ENCODE measurements at regions not wholly inside any gene's neighbourhood (a gene's known extent, or its start where the extent isn't known, plus 50 kb on each side); places are given as distances from the start of the nearest gene placed in this dataset.

DNA sequence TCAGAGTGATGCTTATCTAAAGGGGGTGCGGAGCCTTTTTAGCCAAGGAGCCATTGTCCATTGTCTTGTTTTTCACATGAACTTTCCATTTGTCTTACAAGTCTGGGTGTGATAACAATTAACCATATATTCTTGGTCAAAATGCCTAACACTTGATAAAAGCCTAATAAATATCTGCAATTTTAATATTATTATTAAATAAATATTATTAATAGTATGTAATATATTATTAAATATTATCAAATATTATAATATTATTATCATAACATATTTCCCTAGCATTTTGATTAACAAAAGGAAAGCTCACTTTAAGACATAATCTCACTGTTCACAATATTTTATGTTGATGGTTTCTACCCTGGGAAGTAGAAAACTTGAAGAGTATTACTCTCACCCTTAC is 1143.6 kb upstream of the GYPC start:
- H3K4me3 ChIP-seq (ENCODE audit: low read length in 3 of 3), result no peak overlapping the region
- H3K9me3 ChIP-seq (ENCODE audit: control insufficient read depth in 3 of 3, low read length in 3 of 3), result no peaks in the 10 kb centered on the region
- no peak overlapping the region for H3K27ac ChIP-seq (ENCODE audit: low read depth, low read length)

DNA sequence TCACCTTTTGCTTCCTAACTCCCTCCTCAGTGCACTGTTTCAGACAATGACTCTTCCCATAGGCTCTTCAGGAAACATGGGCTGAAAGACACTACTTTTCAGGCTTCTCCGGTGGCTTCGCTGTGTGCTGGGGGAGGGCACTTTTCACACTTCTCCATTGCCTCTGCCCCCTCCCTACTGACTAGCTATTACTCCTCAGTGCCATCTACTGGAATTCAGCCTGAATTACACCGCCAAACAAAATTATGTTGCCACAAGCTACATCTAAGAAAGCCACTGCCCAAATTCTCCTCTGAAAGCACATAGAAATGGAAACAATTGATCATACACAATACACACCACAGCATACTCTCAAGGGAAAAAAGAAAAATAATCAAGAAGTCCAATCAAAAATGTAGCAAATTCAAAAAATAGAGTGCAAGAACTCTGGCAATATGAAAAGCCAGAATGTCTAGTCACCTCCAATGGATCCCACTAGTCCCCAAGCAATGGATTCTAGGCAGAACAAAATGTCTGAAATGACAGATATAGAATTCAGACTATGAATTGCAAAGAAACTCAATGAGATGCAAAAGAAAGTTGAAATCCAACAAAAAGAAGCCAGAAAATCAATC is 1139.4 kb upstream of the GYPC start:
- H3K4me3 ChIP-seq (ENCODE audit: low read length in 3 of 3), result no peak overlapping the region
- H3K27ac ChIP-seq (ENCODE audit: low read depth, low read length), result no peak overlapping the region
- H3K4me1 ChIP-seq (ENCODE audit: control insufficient read depth in 3 of 3, insufficient read depth in 3 of 3, low read length in 3 of 3), result no peaks in the 10 kb centered on the region
- no peaks in the 10 kb centered on the region for H3K27me3 ChIP-seq (ENCODE audit: control insufficient read depth in 3 of 3, insufficient read depth in 3 of 3, low read length in 3 of 3)
- H3K36me3 ChIP-seq (ENCODE audit: control insufficient read depth in 3 of 3, insufficient read depth in 3 of 3, low read length in 3 of 3), result no peaks in the 10 kb centered on the region
- H3K9ac ChIP-seq (ENCODE audit: low read depth in 1 of 3, low read length in 3 of 3), result no peak overlapping the region
- H3K9me3 ChIP-seq (ENCODE audit: control insufficient read depth in 3 of 3, low read length in 3 of 3), result no peaks in the 10 kb centered on the region

More for the DNA sequence above, 1143.6 kb upstream of the GYPC start:
- H3K36me3 ChIP-seq (ENCODE audit: control insufficient read depth in 3 of 3, insufficient read depth in 3 of 3, low read length in 3 of 3), result no peaks in the 10 kb centered on the region
- H3K4me1 ChIP-seq (ENCODE audit: control insufficient read depth in 3 of 3, insufficient read depth in 3 of 3, low read length in 3 of 3), result no peaks in the 10 kb centered on the region
- no peak overlapping the region for H3K9ac ChIP-seq (ENCODE audit: low read depth in 1 of 3, low read length in 3 of 3)
- no peaks in the 10 kb centered on the region for H3K27me3 ChIP-seq (ENCODE audit: control insufficient read depth in 3 of 3, insufficient read depth in 3 of 3, low read length in 3 of 3)

DNA sequence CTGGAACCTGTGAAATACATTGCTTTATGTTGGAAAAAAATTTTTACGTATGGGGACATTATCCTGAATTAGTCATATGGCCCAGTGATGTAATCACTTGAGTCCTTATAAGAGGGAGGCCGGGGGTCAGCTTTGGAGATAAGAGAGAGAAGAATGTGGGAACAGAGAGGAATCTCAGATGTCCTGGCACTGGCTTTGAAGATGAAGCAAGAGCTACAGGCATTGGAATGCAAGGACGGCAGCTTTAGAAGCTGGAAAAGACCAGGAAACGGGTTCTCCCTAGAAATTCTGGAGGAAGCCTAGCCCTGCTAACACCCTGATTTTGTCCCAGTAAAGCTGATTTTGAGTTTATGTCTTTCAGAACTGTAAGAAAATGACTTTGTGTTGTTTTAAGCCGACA is 1129.9 kb upstream of the GYPC start:
- Histone ChIP-seq H3K4me3 (ENCODE audit: low read length in 3 of 3) (no peak overlapping the region), H3K27me3 (ENCODE audit: control insufficient read depth in 3 of 3, insufficient read depth in 3 of 3, low read length in 3 of 3) (no peaks in the 10 kb centered on the region), H3K9ac (ENCODE audit: low read depth in 1 of 3, low read length in 3 of 3) (no peak overlapping the region), H3K27ac (ENCODE audit: low read depth, low read length) (no peak overlapping the region), H3K4me1 (ENCODE audit: control insufficient read depth in 3 of 3, insufficient read depth in 3 of 3, low read length in 3 of 3) (no peaks in the 10 kb centered on the region), H3K36me3 (ENCODE audit: control insufficient read depth in 3 of 3, insufficient read depth in 3 of 3, low read length in 3 of 3) (no peaks in the 10 kb centered on the region), H3K9me3 (ENCODE audit: control insufficient read depth in 3 of 3, low read length in 3 of 3) (no peaks in the 10 kb centered on the region)

DNA sequence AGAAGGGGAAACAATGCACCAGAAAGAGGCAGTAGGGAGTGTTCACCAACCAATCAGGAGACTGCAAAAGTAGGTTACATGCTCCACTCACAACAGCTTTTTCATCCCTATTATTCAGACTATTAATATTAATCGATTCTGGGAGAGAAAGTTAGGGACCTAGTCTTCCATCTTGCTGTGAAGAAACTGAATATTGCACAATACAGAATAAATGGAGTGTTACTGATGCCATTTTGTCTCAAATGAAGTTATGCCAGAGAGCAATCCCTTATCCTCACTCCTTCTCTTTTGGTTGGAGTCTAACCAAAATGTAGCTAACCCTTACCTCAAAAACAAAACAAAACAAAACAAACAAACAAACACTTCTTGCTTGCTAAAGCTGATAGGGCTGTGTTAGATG is 1120.9 kb upstream of the GYPC start:
- Histone ChIP-seq H3K27ac (ENCODE audit: low read depth, low read length) (no peak overlapping the region), H3K4me3 (ENCODE audit: low read length in 3 of 3) (no peak overlapping the region), H3K36me3 (ENCODE audit: control insufficient read depth in 3 of 3, insufficient read depth in 3 of 3, low read length in 3 of 3) (no peaks in the 10 kb centered on the region)

DNA sequence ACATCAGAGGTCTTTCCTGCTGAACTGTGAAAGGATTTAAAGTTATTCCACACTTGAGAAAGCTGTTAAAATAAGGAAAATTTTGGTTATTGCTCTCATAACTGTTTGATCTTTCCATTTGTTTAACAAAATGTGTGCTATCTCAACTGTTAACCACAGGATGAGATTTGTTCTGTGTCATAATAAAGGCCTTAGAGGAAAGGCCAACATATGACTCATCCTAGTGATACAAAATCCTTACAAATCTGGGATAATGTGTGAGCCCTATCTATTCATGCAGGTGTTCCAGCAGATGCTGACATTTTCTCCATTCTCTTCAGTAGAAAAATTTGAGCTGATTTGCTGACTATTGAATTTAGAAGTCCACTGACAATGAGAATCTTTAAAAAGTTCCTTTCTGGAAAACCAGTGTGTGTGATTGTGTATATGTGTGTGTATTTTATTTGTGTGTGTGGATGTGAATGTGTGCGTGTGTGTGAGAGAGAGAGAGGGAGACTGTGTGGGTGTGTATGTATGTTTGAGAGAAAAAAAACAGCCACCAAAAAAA is 1111.9 kb upstream of the GYPC start:
- Histone ChIP-seq H3K9me3 (ENCODE audit: control insufficient read depth in 3 of 3, low read length in 3 of 3) (no peaks in the 10 kb centered on the region), H3K27ac (ENCODE audit: low read depth, low read length) (no peak overlapping the region), H3K4me1 (ENCODE audit: control insufficient read depth in 3 of 3, insufficient read depth in 3 of 3, low read length in 3 of 3) (no peaks in the 10 kb centered on the region), H3K36me3 (ENCODE audit: control insufficient read depth in 3 of 3, insufficient read depth in 3 of 3, low read length in 3 of 3) (no peaks in the 10 kb centered on the region), H3K4me3 (ENCODE audit: low read length in 3 of 3) (no peak overlapping the region), H3K9ac (ENCODE audit: low read depth in 1 of 3, low read length in 3 of 3) (no peak overlapping the region), H3K27me3 (ENCODE audit: control insufficient read depth in 3 of 3, insufficient read depth in 3 of 3, low read length in 3 of 3) (no peaks in the 10 kb centered on the region)

More for the DNA sequence above, 1120.9 kb upstream of the GYPC start:
- Histone ChIP-seq H3K9me3 (ENCODE audit: control insufficient read depth in 3 of 3, low read length in 3 of 3) (no peaks in the 10 kb centered on the region), H3K9ac (ENCODE audit: low read depth in 1 of 3, low read length in 3 of 3) (no peak overlapping the region), H3K27me3 (ENCODE audit: control insufficient read depth in 3 of 3, insufficient read depth in 3 of 3, low read length in 3 of 3) (no peaks in the 10 kb centered on the region), H3K4me1 (ENCODE audit: control insufficient read depth in 3 of 3, insufficient read depth in 3 of 3, low read length in 3 of 3) (no peaks in the 10 kb centered on the region)

DNA sequence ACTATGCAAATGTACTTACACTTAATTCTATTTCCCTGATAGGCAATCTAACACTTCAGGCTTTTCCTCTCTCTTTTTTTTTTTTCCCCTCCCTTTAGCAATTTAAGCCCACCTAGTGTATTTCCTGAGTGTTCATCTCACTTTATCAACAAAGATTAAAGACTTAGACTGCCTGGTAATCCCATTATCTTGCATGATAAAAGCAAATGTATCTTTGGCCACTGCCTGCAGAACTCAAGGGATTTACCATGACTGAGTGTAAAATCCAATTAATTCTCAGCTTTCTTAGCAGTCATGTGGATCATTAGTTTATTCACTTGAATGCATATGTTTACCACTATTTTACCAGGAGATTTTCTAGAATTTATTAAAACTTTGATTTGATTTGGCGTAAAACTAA is 1102.2 kb upstream of the GYPC start:
- H3K9me3 ChIP-seq (ENCODE audit: control insufficient read depth in 3 of 3, low read length in 3 of 3), result no peaks in the 10 kb centered on the region
- no peak overlapping the region for H3K27ac ChIP-seq (ENCODE audit: low read depth, low read length)
- no peaks in the 10 kb centered on the region for H3K4me1 ChIP-seq (ENCODE audit: control insufficient read depth in 3 of 3, insufficient read depth in 3 of 3, low read length in 3 of 3)
- no peaks in the 10 kb centered on the region for H3K36me3 ChIP-seq (ENCODE audit: control insufficient read depth in 3 of 3, insufficient read depth in 3 of 3, low read length in 3 of 3)
- no peaks in the 10 kb centered on the region for H3K27me3 ChIP-seq (ENCODE audit: control insufficient read depth in 3 of 3, insufficient read depth in 3 of 3, low read length in 3 of 3)
- no peak overlapping the region for H3K9ac ChIP-seq (ENCODE audit: low read depth in 1 of 3, low read length in 3 of 3)
- no peak overlapping the region for H3K4me3 ChIP-seq (ENCODE audit: low read length in 3 of 3)

DNA sequence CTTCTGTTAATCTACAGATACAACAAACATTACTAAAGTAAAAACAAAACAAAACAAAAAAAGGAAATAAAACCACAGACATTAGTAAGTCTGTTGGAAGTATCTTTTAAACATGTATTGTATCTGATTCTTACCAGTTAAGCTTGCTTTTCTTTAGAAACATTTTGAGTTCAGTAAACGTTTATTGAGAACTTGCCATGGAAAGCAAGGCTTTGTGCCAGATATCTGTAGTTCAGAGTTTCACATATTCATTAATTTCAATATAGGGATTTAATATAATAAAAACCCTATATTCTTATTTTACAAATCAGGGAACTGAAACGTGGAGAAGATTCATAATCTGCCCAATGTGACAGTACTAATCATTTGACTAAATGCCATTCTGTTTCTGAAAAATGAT is 1101.0 kb upstream of the GYPC start:
- Histone ChIP-seq H3K4me3 (ENCODE audit: low read length in 3 of 3) (no peak overlapping the region), H3K9ac (ENCODE audit: low read depth in 1 of 3, low read length in 3 of 3) (no peak overlapping the region), H3K27ac (ENCODE audit: low read depth, low read length) (no peak overlapping the region), H3K9me3 (ENCODE audit: control insufficient read depth in 3 of 3, low read length in 3 of 3) (no peaks in the 10 kb centered on the region), H3K27me3 (ENCODE audit: control insufficient read depth in 3 of 3, insufficient read depth in 3 of 3, low read length in 3 of 3) (no peaks in the 10 kb centered on the region), H3K36me3 (ENCODE audit: control insufficient read depth in 3 of 3, insufficient read depth in 3 of 3, low read length in 3 of 3) (no peaks in the 10 kb centered on the region), H3K4me1 (ENCODE audit: control insufficient read depth in 3 of 3, insufficient read depth in 3 of 3, low read length in 3 of 3) (no peaks in the 10 kb centered on the region)

DNA sequence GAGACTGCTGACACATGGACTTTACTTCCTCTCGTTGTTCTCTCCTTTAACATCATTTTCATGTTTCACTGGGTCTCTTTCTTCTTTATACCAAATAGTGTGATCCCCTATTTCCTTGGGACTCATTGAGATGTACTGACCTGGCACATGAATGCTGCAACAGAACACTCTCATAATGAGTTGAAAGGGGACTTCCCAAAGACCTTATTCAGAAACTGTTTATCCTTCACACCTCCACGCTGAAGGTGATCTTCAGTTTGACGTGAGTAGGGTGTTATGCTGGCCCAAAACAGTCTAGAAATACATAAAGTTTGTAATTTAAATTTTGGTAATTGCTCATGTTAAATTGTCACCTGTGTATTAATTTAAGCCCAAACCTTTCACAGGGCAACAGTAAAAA is 1096.8 kb upstream of the GYPC start:
- Histone ChIP-seq H3K9ac (ENCODE audit: low read depth in 1 of 3, low read length in 3 of 3) (no peak overlapping the region), H3K4me3 (ENCODE audit: low read length in 3 of 3) (no peak overlapping the region), H3K27me3 (ENCODE audit: control insufficient read depth in 3 of 3, insufficient read depth in 3 of 3, low read length in 3 of 3) (no peaks in the 10 kb centered on the region), H3K36me3 (ENCODE audit: control insufficient read depth in 3 of 3, insufficient read depth in 3 of 3, low read length in 3 of 3) (no peaks in the 10 kb centered on the region), H3K27ac (ENCODE audit: low read depth, low read length) (no peak overlapping the region), H3K4me1 (ENCODE audit: control insufficient read depth in 3 of 3, insufficient read depth in 3 of 3, low read length in 3 of 3) (no peaks in the 10 kb centered on the region), H3K9me3 (ENCODE audit: control insufficient read depth in 3 of 3, low read length in 3 of 3) (no peaks in the 10 kb centered on the region)

DNA sequence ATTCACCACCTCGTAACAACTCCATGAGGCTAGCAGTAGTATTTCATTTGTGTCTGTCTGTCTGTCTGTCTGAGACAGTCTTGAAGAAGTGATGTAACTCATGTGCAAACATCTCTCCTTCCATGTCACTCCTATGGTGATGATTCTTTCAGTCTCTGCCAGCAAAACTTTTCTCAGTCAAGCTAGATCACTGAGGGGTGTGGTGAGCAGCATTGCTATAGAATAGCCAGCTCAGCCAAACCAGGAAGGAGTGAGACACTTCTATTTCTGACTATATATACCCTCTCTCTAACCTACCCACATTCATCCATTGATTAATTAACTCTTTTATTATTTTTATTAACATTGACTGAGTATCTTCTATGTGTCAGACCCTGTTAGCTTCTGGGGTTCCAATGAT is 1095.1 kb upstream of the GYPC start:
- Histone ChIP-seq H3K9me3 (ENCODE audit: control insufficient read depth in 3 of 3, low read length in 3 of 3) (no peaks in the 10 kb centered on the region), H3K27me3 (ENCODE audit: control insufficient read depth in 3 of 3, insufficient read depth in 3 of 3, low read length in 3 of 3) (no peaks in the 10 kb centered on the region), H3K36me3 (ENCODE audit: control insufficient read depth in 3 of 3, insufficient read depth in 3 of 3, low read length in 3 of 3) (no peaks in the 10 kb centered on the region), H3K4me3 (ENCODE audit: low read length in 3 of 3) (no peak overlapping the region), H3K9ac (ENCODE audit: low read depth in 1 of 3, low read length in 3 of 3) (no peak overlapping the region), H3K27ac (ENCODE audit: low read depth, low read length) (no peak overlapping the region), H3K4me1 (ENCODE audit: control insufficient read depth in 3 of 3, insufficient read depth in 3 of 3, low read length in 3 of 3) (no peaks in the 10 kb centered on the region)

DNA sequence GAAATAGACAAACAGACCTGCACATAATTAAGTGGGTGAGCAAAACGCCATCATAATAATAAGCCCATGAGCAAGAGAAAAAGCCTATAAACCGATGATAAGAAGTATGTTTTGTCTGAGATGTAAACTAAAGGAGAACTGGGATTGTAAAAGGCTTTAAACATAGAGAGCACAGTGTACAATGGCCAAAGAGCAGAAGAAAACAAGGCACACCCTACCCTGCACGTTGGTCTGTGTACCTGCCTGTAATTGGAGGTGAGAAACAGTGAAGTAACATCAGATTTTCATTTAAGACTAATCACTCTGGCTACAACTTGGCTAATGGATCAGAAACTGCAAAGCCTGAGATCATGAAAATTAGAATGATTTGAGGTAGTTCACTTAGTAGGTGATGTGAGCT is 1094.7 kb upstream of the GYPC start:
- no peak overlapping the region for H3K27ac ChIP-seq (ENCODE audit: low read depth, low read length)
- H3K27me3 ChIP-seq (ENCODE audit: control insufficient read depth in 3 of 3, insufficient read depth in 3 of 3, low read length in 3 of 3), result no peaks in the 10 kb centered on the region
- H3K36me3 ChIP-seq (ENCODE audit: control insufficient read depth in 3 of 3, insufficient read depth in 3 of 3, low read length in 3 of 3), result no peaks in the 10 kb centered on the region
- no peaks in the 10 kb centered on the region for H3K4me1 ChIP-seq (ENCODE audit: control insufficient read depth in 3 of 3, insufficient read depth in 3 of 3, low read length in 3 of 3)
- no peaks in the 10 kb centered on the region for H3K9me3 ChIP-seq (ENCODE audit: control insufficient read depth in 3 of 3, low read length in 3 of 3)
- H3K4me3 ChIP-seq (ENCODE audit: low read length in 3 of 3), result no peak overlapping the region
- H3K9ac ChIP-seq (ENCODE audit: low read depth in 1 of 3, low read length in 3 of 3), result no peak overlapping the region
